Ascending aorta (tissue), 2 donors: ENCODE measurements at regions not wholly inside any gene's neighbourhood (a gene's known extent, or its start where the extent isn't known, plus 50 kb on each side); places are given as distances from the start of the nearest gene placed in this dataset.

Experiments
- DNase-seq, 2 donors: peaks; one replicate each; pipeline ENCODE4 v3.0.0-alpha.2; 2019; ENCODE audit warnings: low spot score in 2 of 2
- H3K27ac ChIP-seq, 2 donors: fragments of 200-600 bp; sonication (generic); one replicate each; pipeline ENCODE4 v1.5.1; 2016 to 2017; ENCODE audit warnings: mild to moderate bottlenecking in 1 of 2
- H3K27me3 ChIP-seq: fragments of 200-600 bp; sonication (generic); one replicate; pipeline ENCODE4 v1.5.1; 2017
- H3K36me3 ChIP-seq, 2 donors: fragments of 200-600 bp; sonication (generic); one replicate each; pipeline ENCODE4 v1.5.1; 2016
- H3K4me1 ChIP-seq, 2 donors: fragments of 200-600 bp; sonication (generic); one replicate each; pipeline ENCODE4 v1.5.1; 2016 to 2017; ENCODE audit warnings: mild to moderate bottlenecking in 1 of 2
- H3K4me3 ChIP-seq, 2 donors: fragments of 200-600 bp; sonication (generic); one replicate each; pipeline ENCODE4 v1.5.1; 2016 to 2017; ENCODE audit warnings: mild to moderate bottlenecking in 1 of 2
- H3K9me3 ChIP-seq, 2 donors: fragments of 200-600 bp; sonication (generic); one replicate each; pipeline ENCODE4 v1.5.1; 2016
- intact Hi-C: fragments of 100-400 bp; cut with DNase I; formaldehyde crosslinking; loops from one replicate; pipeline ENCODE4 v1.15.1; 2023
- TF ChIP-seq, protein P1 (sequence below), 3 experiments: fragments of 200-600 bp in 2 of 3; fragments of 450-650 bp in 1 of 3; sonication (generic) in 2 of 3; IDR thresholded peaks; one replicate each; pipeline ENCODE4 v1.5.1; 2016 to 2019; ENCODE audit warnings: antibody characterized with exemption in 3 of 3, mild to moderate bottlenecking in 1 of 3, moderate library complexity in 1 of 3

GRCh38 chr3:194073926-194074325 lies 62.0 kb upstream of the HES1 start:
- DNase-seq = no peak
- Histone ChIP-seq H3K27me3 (no peaks in the 10 kb centered on the region), H3K27ac (no peak overlapping the region), H3K36me3 (no peaks in the 10 kb centered on the region), H3K4me3 (no peak overlapping the region), H3K4me1 (peaks cover 6 to 10% of the 10 kb centered on the region in 2 donors), H3K9me3 (no peaks in the 10 kb centered on the region)
- intact Hi-C loops = loop anchor here (5.0 to 10.0 kb wide), 2 partner anchors 203 to 1471 kb away; partner anchors contain the start of gene PPP1R2
- TF ChIP-seq, protein P1, sequence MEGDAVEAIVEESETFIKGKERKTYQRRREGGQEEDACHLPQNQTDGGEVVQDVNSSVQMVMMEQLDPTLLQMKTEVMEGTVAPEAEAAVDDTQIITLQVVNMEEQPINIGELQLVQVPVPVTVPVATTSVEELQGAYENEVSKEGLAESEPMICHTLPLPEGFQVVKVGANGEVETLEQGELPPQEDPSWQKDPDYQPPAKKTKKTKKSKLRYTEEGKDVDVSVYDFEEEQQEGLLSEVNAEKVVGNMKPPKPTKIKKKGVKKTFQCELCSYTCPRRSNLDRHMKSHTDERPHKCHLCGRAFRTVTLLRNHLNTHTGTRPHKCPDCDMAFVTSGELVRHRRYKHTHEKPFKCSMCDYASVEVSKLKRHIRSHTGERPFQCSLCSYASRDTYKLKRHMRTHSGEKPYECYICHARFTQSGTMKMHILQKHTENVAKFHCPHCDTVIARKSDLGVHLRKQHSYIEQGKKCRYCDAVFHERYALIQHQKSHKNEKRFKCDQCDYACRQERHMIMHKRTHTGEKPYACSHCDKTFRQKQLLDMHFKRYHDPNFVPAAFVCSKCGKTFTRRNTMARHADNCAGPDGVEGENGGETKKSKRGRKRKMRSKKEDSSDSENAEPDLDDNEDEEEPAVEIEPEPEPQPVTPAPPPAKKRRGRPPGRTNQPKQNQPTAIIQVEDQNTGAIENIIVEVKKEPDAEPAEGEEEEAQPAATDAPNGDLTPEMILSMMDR (IDR thresholded peaks at IDR 0.05) = no peak

DNA sequence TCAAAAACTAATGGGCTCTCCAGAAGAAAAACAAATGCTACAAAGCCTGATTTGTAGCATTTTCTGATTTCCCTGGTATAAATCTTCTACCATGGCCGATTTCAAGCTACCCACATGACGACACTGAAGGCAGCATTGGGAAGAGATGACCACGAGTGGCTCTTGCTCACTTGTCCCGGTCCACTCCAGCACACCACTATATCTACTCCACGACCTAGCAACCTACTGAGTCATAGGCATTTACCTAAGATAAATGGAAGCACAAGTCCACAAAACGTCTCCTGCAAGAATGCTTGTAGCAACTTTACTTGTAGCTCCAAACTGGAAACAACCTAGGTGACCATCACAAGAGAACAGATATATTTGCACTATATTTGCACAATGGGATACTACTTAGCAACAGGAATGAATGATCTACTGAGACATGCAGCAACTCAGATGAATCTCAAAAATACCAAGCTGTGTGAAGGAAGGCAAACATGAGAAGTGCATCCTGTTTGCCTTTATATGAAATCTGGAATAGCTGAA lies 60.8 kb upstream of the HES1 start:
- intact Hi-C loops = loop anchor here (10.0 kb wide), 1 partner anchor 1470 kb away; the partner anchor contains the start of gene PPP1R2
- H3K36me3 ChIP-seq = no peaks in the 10 kb centered on the region
- H3K9me3 ChIP-seq = no peaks in the 10 kb centered on the region
- no peak overlapping the region for H3K27ac ChIP-seq
- no peaks in the 10 kb centered on the region for H3K27me3 ChIP-seq
- DNase-seq = no peak
- H3K4me1 ChIP-seq = peaks cover 6 to 10% of the 10 kb centered on the region in 2 donors
- H3K4me3 ChIP-seq = no peak overlapping the region
- TF ChIP-seq, protein P1 (IDR thresholded peaks at IDR 0.05) = no peak

DNA sequence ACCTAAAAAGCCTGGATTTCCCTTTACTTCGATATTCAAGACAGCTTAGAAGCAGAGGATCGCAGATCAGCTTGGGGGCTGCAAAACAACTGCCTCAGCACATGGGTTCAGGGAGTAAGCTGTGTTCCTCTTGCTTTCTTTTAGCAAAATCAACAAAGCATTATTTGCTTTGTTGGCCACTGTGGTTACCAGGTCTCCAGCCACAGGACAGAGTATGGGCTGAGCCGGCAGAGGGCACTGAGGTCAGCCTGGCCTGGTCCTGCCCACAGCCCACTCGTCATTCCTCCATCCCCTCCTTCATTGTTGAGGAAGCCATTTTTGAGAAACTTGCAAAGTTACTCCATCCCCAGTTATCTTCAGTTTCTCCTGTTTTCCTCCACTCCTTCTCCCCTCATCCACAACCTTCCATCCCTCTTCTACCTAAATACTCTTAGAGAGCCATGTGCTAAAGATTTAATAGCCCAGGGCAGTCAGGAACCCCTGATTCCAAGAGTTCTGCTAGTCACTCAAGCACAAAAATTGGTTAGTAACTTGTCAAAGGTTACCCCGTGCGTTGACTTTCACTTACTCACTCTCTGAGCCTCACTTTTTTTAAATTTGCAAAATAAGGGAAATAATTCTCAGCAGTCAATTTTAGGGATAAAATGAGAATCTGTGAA lies 60.0 kb upstream of the HES1 start:
- no peak for DNase-seq
- no peak overlapping the region for H3K4me3 ChIP-seq
- TF ChIP-seq, protein P1 (IDR thresholded peaks at IDR 0.05) = no peak
- H3K4me1 ChIP-seq = peaks cover 6 to 8% of the 10 kb centered on the region in 2 donors
- no peaks in the 10 kb centered on the region for H3K36me3 ChIP-seq
- intact Hi-C loops = loop anchor here (10.0 kb wide), 1 partner anchor 1469 kb away; the partner anchor contains the start of gene PPP1R2
- H3K27ac ChIP-seq = no peak overlapping the region
- no peaks in the 10 kb centered on the region for H3K27me3 ChIP-seq
- no peaks in the 10 kb centered on the region for H3K9me3 ChIP-seq

DNA sequence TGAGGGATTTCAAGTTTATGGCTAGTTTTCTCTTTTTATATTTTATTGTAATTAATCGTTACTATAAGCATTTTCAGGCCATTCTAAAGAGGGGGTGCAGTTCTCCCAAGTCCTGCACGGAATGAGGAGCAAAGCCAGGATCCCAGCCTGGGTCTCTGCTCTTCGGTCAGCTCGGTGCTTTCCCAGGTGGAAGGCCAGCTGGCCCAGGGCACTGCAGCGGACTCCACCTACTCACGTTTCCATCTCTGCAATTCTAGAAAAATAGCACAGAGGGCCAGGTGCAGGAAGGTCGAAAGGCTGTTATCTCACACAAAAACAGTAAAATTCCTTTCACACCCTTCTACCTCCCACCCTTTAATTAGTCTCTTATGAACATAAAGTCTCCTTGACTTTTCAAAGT lies 59.5 kb upstream of the HES1 start:
- Histone ChIP-seq H3K36me3 (no peaks in the 10 kb centered on the region), H3K27me3 (no peaks in the 10 kb centered on the region), H3K4me1 (peaks cover 3 to 5% of the 10 kb centered on the region in 2 donors), H3K27ac (no peak overlapping the region), H3K4me3 (no peak overlapping the region), H3K9me3 (no peaks in the 10 kb centered on the region)
- intact Hi-C loops = loop anchor here (10.0 kb wide), 1 partner anchor 1468 kb away; the partner anchor contains the start of gene PPP1R2
- TF ChIP-seq, protein P1 (IDR thresholded peaks at IDR 0.05) = no peak
- DNase-seq = no peak

DNA sequence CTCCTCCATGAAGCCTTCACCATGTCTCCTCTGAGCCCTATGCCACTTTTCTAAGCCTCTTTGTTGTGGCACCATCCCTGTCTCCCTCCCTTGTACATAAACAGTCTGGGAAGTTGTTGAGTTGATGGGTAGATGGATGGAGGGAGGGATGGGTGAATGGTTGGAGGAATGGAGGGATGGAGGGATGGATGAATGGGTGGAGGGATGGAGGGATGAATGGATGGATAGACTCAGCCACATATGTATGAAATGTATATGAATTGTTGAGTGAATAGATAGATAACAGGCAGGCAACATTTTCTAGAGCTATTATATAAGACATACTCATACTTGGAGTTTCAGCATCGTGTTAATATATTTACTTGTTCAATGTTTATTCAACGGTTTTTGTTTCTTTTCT lies 58.3 kb upstream of the HES1 start:
- intact Hi-C loops = loop anchor here (10.0 kb wide), 1 partner anchor 1467 kb away; the partner anchor contains the start of gene PPP1R2
- no peaks in the 10 kb centered on the region for H3K4me1 ChIP-seq
- H3K27ac ChIP-seq = no peak overlapping the region
- H3K36me3 ChIP-seq = no peaks in the 10 kb centered on the region
- no peak for DNase-seq
- H3K27me3 ChIP-seq = no peaks in the 10 kb centered on the region
- H3K4me3 ChIP-seq = no peak overlapping the region
- TF ChIP-seq, protein P1 (IDR thresholded peaks at IDR 0.05) = no peak
- no peaks in the 10 kb centered on the region for H3K9me3 ChIP-seq
